SK-N-SH (cell line): ENCODE measurements at regions not wholly inside any gene's neighbourhood (a gene's known extent, or its start where the extent isn't known, plus 50 kb on each side); places are given as distances from the start of the nearest gene placed in this dataset.

ENCODE experiments used
- CTCF ChIP-seq: fragments of 200-600 bp; sonication (generic); IDR thresholded peaks from 2 replicates; pipeline ENCODE4 v1.6.1; 2017; ENCODE audit warnings: antibody characterized with exemption, mild to moderate bottlenecking, moderate library complexity
- EP300 ChIP-seq, 2 experiments: IDR thresholded peaks; 2 replicates each; pipeline versions ENCODE4 v1.4.0 to v1.6.1; 2012; ENCODE audit warnings: borderline replicate concordance in 1 of 2, low read depth in 1 of 2, low read length in 1 of 2
- FOXM1 ChIP-seq: IDR thresholded peaks from 2 replicates; pipeline ENCODE4 v1.4.0; 2012; ENCODE audit warnings: low read depth, mild to moderate bottlenecking
- IRF3 ChIP-seq: fragments of 150-350 bp; IDR thresholded peaks from 2 replicates; pipeline ENCODE4 v1.6.1; 2016; ENCODE audit warnings: mild to moderate bottlenecking, low read depth, low read length
- JUND ChIP-seq: IDR thresholded peaks from 2 replicates; pipeline ENCODE4 v1.4.0; 2012
- MAX ChIP-seq: IDR thresholded peaks from 2 replicates; pipeline ENCODE4 v1.4.0; 2012; ENCODE audit warnings: low read depth
- RAD21 ChIP-seq: IDR thresholded peaks from 2 replicates; pipeline ENCODE4 v1.6.1; 2012; ENCODE audit warnings: mild to moderate bottlenecking, low read length
- REST ChIP-seq: IDR thresholded peaks from 2 replicates; pipeline ENCODE4 v1.6.1; 2012; ENCODE audit warnings: mild to moderate bottlenecking, low read depth, low read length, moderate library complexity
- SIN3A ChIP-seq: IDR thresholded peaks from 2 replicates; pipeline ENCODE4 v1.6.1; 2012; ENCODE audit warnings: low read depth, mild to moderate bottlenecking, low read length, moderate library complexity, borderline replicate concordance
- SMC3 ChIP-seq: IDR thresholded peaks from 2 replicates; pipeline ENCODE4 v1.6.1; 2012; ENCODE audit warnings: low read depth, low read length, improper control_type of control experiment
- TAF1 ChIP-seq: IDR thresholded peaks from 2 replicates; pipeline ENCODE4 v1.6.1; 2012; ENCODE audit warnings: low read depth, mild to moderate bottlenecking, low read length, moderate library complexity, borderline replicate concordance
- TEAD4 ChIP-seq: IDR thresholded peaks from 2 replicates; pipeline ENCODE4 v1.4.0; 2012; ENCODE audit warnings: mild to moderate bottlenecking, borderline replicate concordance; ENCODE audit not compliant: insufficient read depth
- USF2 ChIP-seq: fragments of 150-350 bp; IDR thresholded peaks from 2 replicates; pipeline ENCODE4 v1.6.1; 2017; ENCODE audit warnings: antibody characterized with exemption, low read length, low read depth, borderline replicate concordance

- TF ChIP-seq CTCF, result no peak
- TF ChIP-seq EP300 (IDR thresholded peaks at IDR 0.05; ENCODE audit: borderline replicate concordance in 1 of 2, low read depth in 1 of 2, low read length in 1 of 2), result no peak
- no peak for TF ChIP-seq MAX
- no peak for TF ChIP-seq SIN3A
- TF ChIP-seq USF2, result no peak
- TF ChIP-seq JUND, result no peak
- no peak for TF ChIP-seq SMC3
- no peak for TF ChIP-seq TAF1
- no peak for TF ChIP-seq FOXM1
- TF ChIP-seq RAD21, result no peak
- no peak for TF ChIP-seq REST
- TF ChIP-seq TEAD4, result no peak
- TF ChIP-seq IRF3, result no peak
Observed at GRCh38 chr4:83851261-83852084, 315.6 kb downstream of the GPAT3 start.
